ENCODE measurements at regions not wholly inside any gene's neighbourhood (a gene's known extent, or its start where the extent isn't known, plus 50 kb on each side); places are given as distances from the start of the nearest gene placed in this dataset.
A peak's percentile ranks its signal among the peaks of the same experiment; 100 is the strongest.
"Not testable (repeated sequence)": the region's sequence is repeated elsewhere in the genome, so short reads cannot be mapped to it uniquely, and the experiment has no call there.

GRCh38 chr6:27168108-27168507, 79.4 kb upstream of the PRSS16 start:
- DNase-seq, result no peak

- no peak for DNase-seq
Observed at GRCh38 chr6:27168586-27169443, 78.7 kb upstream of the PRSS16 start.

- not testable (repeated sequence) for DNase-seq
Observed at GRCh38 chr6:27172524-27173231, 74.8 kb upstream of the PRSS16 start.

GRCh38 chr6:27173232-27173601, 74.3 kb upstream of the PRSS16 start:
- not testable (repeated sequence) for DNase-seq

- DNase-seq, result no peak
Observed at GRCh38 chr6:27174958-27175357, 72.5 kb upstream of the PRSS16 start.

GRCh38 chr6:27176096-27176495, 71.4 kb upstream of the PRSS16 start:
- DNase-seq, result no peak

- DNase-seq, result peak; percentile 32
Observed at GRCh38 chr6:27176523-27177484, 70.7 kb upstream of the PRSS16 start.

- DNase-seq, result peak; percentile 4
Observed at GRCh38 chr6:27177485-27178406, 69.8 kb upstream of the PRSS16 start.

- DNase-seq, result no peak
Observed at GRCh38 chr6:27178407-27178730, 69.1 kb upstream of the PRSS16 start.

GRCh38 chr6:27178860-27179259, 68.6 kb upstream of the PRSS16 start:
- DNase-seq, result no peak

GRCh38 chr6:27183060-27183832, 64.3 kb upstream of the PRSS16 start:
- no peak for DNase-seq

GRCh38 chr6:27187231-27188060, 60.1 kb upstream of the PRSS16 start:
- no peak for DNase-seq

- DNase-seq, result no peak
Observed at GRCh38 chr6:27188061-27188884, 59.2 kb upstream of the PRSS16 start.

GRCh38 chr6:27188885-27189418, 58.5 kb upstream of the PRSS16 start:
- peak; percentile 41 for DNase-seq

GRCh38 chr6:27190126-27190525, 57.4 kb upstream of the PRSS16 start:
- DNase-seq, result no peak

GRCh38 chr6:27194453-27194852, 53.0 kb upstream of the PRSS16 start:
- DNase-seq, result not testable (repeated sequence)

- DNase-seq, result not testable (repeated sequence)
Observed at GRCh38 chr6:27195547-27195946, 52.0 kb upstream of the PRSS16 start.

All from NCI-H1694 (cell line).